ENCODE measurements at regions not wholly inside any gene's neighbourhood (a gene's known extent, or its start where the extent isn't known, plus 50 kb on each side); places are given as distances from the start of the nearest gene placed in this dataset.

GRCh38 chr3:124178531-124178930, 186.6 kb upstream of the ROPN1 start:
- no peak for DNase-seq

- DNase-seq: no peak
Measured at GRCh38 chr3:124200407-124200806, 208.5 kb upstream of the ROPN1 start.

- no peak for DNase-seq
Measured at GRCh38 chr3:124201226-124201625, 209.3 kb upstream of the ROPN1 start.

- no peak for DNase-seq
Measured at GRCh38 chr3:124201786-124202185, 209.9 kb upstream of the ROPN1 start.

GRCh38 chr3:124202754-124203153, 210.8 kb upstream of the ROPN1 start:
- DNase-seq: no peak

- DNase-seq: no peak
Measured at GRCh38 chr3:124203292-124203691, 211.4 kb upstream of the ROPN1 start.

- no peak for DNase-seq
Measured at GRCh38 chr3:124206225-124207055, 214.5 kb upstream of the ROPN1 start.

GRCh38 chr3:124207077-124207476, 215.2 kb upstream of the ROPN1 start:
- DNase-seq: no peak

- no peak for DNase-seq
Measured at GRCh38 chr3:124207873-124208485, 216.1 kb upstream of the ROPN1 start.

- no peak for DNase-seq
Measured at GRCh38 chr3:124209426-124209825, 217.5 kb upstream of the ROPN1 start.

- DNase-seq: no peak
Measured at GRCh38 chr3:124210899-124211298, 219.0 kb upstream of the ROPN1 start.

GRCh38 chr3:124213641-124214040, 221.7 kb upstream of the ROPN1 start:
- DNase-seq: no peak

- DNase-seq: peak; percentile 91
Measured at GRCh38 chr3:124217542-124217941, 225.6 kb upstream of the ROPN1 start.

GRCh38 chr3:124221422-124221821, 229.5 kb upstream of the ROPN1 start:
- DNase-seq: no peak

- DNase-seq: no peak
Measured at GRCh38 chr3:124223853-124224252, 231.9 kb upstream of the ROPN1 start.

- no peak for DNase-seq
Measured at GRCh38 chr3:124227150-124227630, 235.3 kb upstream of the ROPN1 start.

- DNase-seq: no peak
Measured at GRCh38 chr3:124229420-124229819, 237.5 kb upstream of the ROPN1 start.

- no peak for DNase-seq
Measured at GRCh38 chr3:124229836-124230235, 237.9 kb upstream of the ROPN1 start.

GRCh38 chr3:124230432-124230831, 238.5 kb upstream of the ROPN1 start:
- no peak for DNase-seq

- no peak for DNase-seq
Measured at GRCh38 chr3:124230998-124231397, 239.1 kb upstream of the ROPN1 start.

GRCh38 chr3:124234852-124235252, 242.9 kb upstream of the ROPN1 start:
- no peak for DNase-seq

GRCh38 chr3:124235446-124235845, 243.5 kb upstream of the ROPN1 start:
- no peak for DNase-seq

- no peak for DNase-seq
Measured at GRCh38 chr3:124243177-124243859, 251.4 kb upstream of the ROPN1 start.
